ENCODE measurements at regions not wholly inside any gene's neighbourhood (a gene's known extent, or its start where the extent isn't known, plus 50 kb on each side); places are given as distances from the start of the nearest gene placed in this dataset.

DNA sequence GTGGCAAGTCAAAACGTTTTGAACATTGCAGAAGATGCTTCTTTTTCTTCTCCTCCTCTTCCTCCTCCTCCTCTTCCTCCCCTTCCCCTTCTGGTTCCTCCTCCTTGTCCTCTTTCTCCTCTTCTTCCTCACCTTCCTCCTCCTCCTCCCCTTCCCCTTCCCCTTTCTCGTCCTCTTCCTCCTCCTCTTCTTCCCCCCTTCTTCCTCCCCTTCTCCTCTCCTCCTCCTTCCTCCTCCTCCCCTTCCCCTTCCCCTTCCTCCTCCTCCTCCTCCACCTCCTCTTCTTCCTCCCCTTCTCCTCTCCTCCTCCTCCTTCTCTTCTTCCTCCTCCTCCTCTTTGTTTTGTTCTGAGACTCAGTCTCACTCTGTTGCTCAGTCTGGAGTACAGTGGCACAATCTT lies 167.0 kb upstream of the SV2C start:
- no peak for DNase-seq
- Histone ChIP-seq H3K4me1 (no peaks in the 10 kb centered on the region), H3K36me3 (no peaks in the 10 kb centered on the region), H3K4me3 (no peak overlapping the region), H3K27me3 (peaks cover 0 to 4% (median 0%) of the 10 kb centered on the region in 3 donors), H3K27ac (no peak overlapping the region), H3K9me3 (no peaks in the 10 kb centered on the region)
- WGBS, 2 donors = 40 to 57% methylated on average over 2 of the region's 2 CpGs
- intact Hi-C loops (cut with DNase I) = no loop called here
- TF ChIP-seq EP300 (IDR thresholded peaks at IDR 0.05) (no peak), POLR2A (IDR thresholded peaks at IDR 0.05) (no peak), POLR2AphosphoS5 (IDR thresholded peaks at IDR 0.05) (no peak)
- TF ChIP-seq, protein P1, sequence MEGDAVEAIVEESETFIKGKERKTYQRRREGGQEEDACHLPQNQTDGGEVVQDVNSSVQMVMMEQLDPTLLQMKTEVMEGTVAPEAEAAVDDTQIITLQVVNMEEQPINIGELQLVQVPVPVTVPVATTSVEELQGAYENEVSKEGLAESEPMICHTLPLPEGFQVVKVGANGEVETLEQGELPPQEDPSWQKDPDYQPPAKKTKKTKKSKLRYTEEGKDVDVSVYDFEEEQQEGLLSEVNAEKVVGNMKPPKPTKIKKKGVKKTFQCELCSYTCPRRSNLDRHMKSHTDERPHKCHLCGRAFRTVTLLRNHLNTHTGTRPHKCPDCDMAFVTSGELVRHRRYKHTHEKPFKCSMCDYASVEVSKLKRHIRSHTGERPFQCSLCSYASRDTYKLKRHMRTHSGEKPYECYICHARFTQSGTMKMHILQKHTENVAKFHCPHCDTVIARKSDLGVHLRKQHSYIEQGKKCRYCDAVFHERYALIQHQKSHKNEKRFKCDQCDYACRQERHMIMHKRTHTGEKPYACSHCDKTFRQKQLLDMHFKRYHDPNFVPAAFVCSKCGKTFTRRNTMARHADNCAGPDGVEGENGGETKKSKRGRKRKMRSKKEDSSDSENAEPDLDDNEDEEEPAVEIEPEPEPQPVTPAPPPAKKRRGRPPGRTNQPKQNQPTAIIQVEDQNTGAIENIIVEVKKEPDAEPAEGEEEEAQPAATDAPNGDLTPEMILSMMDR (IDR thresholded peaks at IDR 0.05) = no peak

DNA sequence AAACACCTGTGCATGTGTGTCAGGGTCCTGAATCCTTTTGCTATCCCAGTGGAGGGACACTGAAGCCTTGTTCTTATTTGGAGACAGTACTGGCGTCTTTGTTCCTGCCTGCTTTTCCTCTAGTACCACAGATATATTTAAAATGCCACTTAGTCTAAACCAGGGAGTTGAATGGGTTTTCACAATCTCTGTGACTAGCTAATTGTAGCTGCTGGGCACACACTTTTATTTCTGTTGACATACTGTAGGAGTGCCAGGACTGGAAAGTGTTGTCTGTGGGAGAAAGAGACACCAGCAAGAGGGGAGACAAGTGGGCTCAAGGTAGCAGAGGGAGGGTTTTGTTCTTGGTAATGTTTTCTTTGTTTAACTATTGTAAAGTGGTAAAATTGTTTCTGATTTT lies 174.0 kb upstream of the SV2C start:
- 26 to 72% methylated on average over 1 of the region's 1 CpG for whole genome bisulfite sequencing, 2 donors
- intact Hi-C loops (cut with DNase I) = no loop called here
- no peaks in the 10 kb centered on the region for H3K27me3 ChIP-seq
- no peaks in the 10 kb centered on the region for H3K9me3 ChIP-seq
- TF ChIP-seq, protein P1 (IDR thresholded peaks at IDR 0.05) = no peak
- no peak for TF ChIP-seq POLR2AphosphoS5 (IDR thresholded peaks at IDR 0.05)
- no peaks in the 10 kb centered on the region for H3K4me1 ChIP-seq
- H3K27ac ChIP-seq = no peak overlapping the region
- H3K4me3 ChIP-seq = no peak overlapping the region
- DNase-seq = no peak
- no peaks in the 10 kb centered on the region for H3K36me3 ChIP-seq

DNA sequence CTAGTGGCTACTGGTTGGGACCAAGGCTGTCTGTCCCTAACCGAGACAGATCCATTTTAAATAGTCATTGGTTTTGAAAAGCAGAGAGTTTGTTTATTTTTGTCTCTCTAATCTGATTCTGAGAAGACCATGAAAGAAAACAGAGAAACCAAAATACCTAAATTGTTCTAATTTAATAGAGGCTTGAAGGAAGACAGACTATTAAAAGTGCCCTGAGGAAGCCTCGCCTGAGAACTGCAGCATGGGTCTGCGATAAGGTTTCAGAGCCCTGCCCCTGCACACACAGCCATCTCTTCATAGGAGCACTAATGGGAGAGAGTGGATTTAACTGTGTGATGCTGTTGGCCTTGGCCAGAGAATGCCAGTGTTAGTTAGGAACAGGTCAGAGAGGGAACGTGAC lies 175.5 kb upstream of the SV2C start:
- Histone ChIP-seq H3K4me3 (no peak overlapping the region), H3K9me3 (no peaks in the 10 kb centered on the region), H3K27ac (no peak overlapping the region), H3K4me1 (no peaks in the 10 kb centered on the region), H3K27me3 (no peaks in the 10 kb centered on the region), H3K36me3 (no peaks in the 10 kb centered on the region)
- DNase-seq = no peak
- TF ChIP-seq POLR2A (IDR thresholded peaks at IDR 0.05) (no peak), EP300 (IDR thresholded peaks at IDR 0.05) (no peak), POLR2AphosphoS5 (IDR thresholded peaks at IDR 0.05) (no peak)
- TF ChIP-seq, protein P1 (IDR thresholded peaks at IDR 0.05) = no peak
- 64 to 85% methylated on average over 4 of the region's 4 CpGs for WGBS, 2 donors
- intact Hi-C loops (cut with DNase I) = no loop called here

DNA sequence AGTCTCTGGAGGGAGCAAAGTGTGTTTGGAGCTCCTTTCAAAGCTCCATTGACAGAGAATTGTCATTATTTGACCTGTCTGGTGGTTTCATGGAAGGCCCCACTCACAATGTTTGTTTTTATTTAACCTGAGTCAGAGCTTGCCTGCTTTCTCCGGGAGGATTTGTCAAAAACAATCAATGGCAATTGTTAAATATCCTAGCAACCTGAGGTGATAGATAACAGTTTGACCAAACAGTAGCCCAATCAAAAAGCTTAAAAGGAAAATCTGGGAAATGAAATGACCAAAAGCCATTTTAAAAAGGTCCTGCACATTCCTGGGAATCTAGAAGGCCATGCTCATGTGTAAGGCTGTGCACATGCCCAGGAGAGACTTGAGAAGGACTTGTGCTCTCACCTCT lies 177.2 kb upstream of the POC5 start:
- no peak for DNase-seq
- no peaks in the 10 kb centered on the region for H3K4me1 ChIP-seq
- H3K9me3 ChIP-seq = no peaks in the 10 kb centered on the region
- no peak for TF ChIP-seq POLR2AphosphoS5 (IDR thresholded peaks at IDR 0.05)
- no peak overlapping the region for H3K4me3 ChIP-seq
- no peaks in the 10 kb centered on the region for H3K36me3 ChIP-seq
- WGBS, 2 donors = 63 to 70% methylated on average over 1 of the region's 1 CpG
- intact Hi-C loops (cut with DNase I) = no loop called here
- no peaks in the 10 kb centered on the region for H3K27me3 ChIP-seq
- no peak overlapping the region for H3K27ac ChIP-seq

DNA sequence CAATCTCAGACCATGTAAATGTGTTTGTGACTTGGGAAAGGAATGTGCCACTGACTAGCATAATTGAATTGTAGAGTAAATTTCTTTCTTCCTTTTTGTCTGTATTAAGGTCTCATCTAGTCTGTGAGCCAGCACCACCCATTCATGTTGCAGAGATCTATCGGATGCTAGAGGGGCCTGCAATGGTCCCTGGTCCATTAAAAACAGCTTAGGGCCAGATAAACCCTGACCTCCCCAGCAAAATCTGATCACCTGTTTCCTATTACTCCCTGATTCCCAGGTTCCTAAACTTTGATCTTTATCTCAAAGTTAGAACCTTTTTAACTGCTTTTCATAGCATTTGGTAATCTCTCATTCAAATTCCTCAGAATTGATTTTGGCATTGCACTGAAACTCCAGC lies 174.5 kb upstream of the POC5 start:
- no peaks in the 10 kb centered on the region for H3K36me3 ChIP-seq
- no peak overlapping the region for H3K27ac ChIP-seq
- no peak for DNase-seq
- no peaks in the 10 kb centered on the region for H3K27me3 ChIP-seq
- intact Hi-C loops (cut with DNase I) = no loop called here
- H3K4me3 ChIP-seq = no peak overlapping the region
- WGBS, 2 donors = 85 to 91% methylated on average over 1 of the region's 1 CpG
- no peaks in the 10 kb centered on the region for H3K9me3 ChIP-seq
- TF ChIP-seq EP300 (IDR thresholded peaks at IDR 0.05) = no peak
- no peak for TF ChIP-seq POLR2A (IDR thresholded peaks at IDR 0.05)
- no peak for TF ChIP-seq POLR2AphosphoS5 (IDR thresholded peaks at IDR 0.05)
- TF ChIP-seq, protein P1 (IDR thresholded peaks at IDR 0.05) = no peak
- no peaks in the 10 kb centered on the region for H3K4me1 ChIP-seq
